Stimulated activated CD4-positive, alpha-beta T cell treated with anti-CD3 and anti-CD28 coated beads, Interleukin-1b, Interleukin-23, amount 100 ng/mL, for 4 hours (primary cell): ENCODE measurements at regions not wholly inside any gene's neighbourhood (a gene's known extent, or its start where the extent isn't known, plus 50 kb on each side); places are given as distances from the start of the nearest gene placed in this dataset.
"Not testable (repeated sequence)": the region's sequence is repeated elsewhere in the genome, so short reads cannot be mapped to it uniquely, and the experiment has no call there.

Experiments used
- DNase-seq, 2 donors: peaks; one replicate each; pipeline ENCODE4 v3.0.0-alpha.2; 2020; ENCODE audit warnings: low read depth in 2 of 2

DNA sequence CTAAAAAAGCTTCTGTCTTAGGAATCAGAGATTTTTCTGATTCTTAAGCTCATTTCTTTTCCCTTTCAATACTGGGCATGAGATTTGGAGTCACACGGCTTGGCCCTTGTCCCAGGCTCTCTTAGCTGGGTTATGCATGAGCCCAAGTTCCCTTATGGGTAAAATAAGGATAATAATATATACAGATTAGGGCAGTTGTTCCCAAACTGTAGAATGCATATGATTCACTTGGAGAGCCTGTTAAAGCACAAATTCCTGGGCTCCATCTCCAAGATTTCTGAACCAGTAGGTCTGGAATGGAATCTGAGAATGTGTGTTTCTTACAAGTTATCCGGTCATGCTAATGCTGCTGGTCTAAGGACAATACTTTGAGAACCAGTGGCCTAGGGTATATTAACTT is 154.0 kb downstream of the REEP3 start:
- DNase-seq = no peak

DNA sequence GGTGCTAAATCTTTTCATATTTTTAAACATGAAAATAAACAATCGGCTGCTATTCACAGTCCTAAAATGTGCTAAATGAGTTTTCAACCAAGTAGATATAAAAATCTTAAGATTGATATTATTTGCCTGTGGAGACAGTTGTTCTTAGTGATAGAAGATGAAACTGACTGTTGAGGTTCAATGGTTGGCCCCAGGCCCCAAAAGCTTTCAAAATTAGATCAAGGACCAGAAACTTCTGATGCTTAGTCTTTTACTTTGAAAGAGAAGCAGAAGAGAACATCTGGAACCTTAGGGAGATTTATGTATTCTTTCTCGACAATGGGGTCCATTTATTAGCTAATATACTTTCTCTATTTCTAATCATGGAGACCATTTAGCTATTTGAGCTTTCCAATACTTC is 155.8 kb downstream of the REEP3 start:
- DNase-seq = no peak

DNA sequence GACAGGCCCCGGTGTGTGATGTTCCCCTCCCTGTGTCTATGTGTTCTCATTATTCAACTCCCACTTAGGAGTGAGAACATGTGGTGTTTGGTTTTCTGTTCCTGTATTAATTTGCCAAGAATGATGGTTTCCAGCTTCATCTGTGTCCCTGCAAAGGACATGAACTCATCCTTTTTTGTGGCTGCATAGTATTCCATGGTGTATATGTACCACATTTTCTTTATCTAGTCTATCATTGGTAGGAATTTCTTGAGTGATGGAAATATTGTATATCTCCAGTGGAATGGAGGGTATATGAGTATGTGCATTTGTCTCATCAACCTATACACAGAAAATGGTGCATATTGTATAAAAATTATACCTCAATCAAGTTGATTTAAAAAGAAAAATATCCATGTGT is 159.3 kb downstream of the REEP3 start:
- DNase-seq = not testable (repeated sequence)

DNA sequence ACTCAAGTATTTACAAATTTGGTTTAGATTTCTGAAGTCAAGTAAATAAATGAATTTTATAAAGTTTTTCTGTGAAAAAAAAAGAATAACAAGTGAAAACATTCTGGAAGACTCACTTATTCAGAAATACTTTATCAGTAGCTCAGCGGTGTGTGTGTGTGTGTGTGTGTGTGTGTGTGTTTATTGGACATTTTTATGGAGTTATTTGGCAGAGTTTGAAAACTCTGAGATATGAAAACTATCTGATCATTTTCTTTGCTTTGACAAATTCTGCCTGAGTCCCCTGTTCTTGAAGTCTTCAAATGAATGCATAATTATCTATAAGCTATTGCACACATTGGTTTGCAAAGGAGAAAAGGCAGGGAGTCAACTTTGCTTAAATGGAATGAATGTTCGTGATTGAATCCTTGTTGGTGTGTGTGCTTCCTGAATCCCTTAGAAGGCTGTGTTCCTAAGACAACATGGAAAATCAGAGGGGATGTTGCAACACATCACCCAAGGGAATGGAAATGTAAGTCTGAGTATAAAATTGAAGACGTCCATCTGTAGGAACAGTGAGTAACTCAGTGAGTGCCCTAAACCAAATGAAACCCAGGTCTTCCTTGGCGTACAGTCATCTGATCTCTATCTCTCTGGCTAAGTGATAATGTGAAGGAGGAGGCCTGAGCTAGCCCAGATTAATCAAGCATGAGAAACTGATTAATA is 160.9 kb downstream of the REEP3 start:
- DNase-seq = no peak

DNA sequence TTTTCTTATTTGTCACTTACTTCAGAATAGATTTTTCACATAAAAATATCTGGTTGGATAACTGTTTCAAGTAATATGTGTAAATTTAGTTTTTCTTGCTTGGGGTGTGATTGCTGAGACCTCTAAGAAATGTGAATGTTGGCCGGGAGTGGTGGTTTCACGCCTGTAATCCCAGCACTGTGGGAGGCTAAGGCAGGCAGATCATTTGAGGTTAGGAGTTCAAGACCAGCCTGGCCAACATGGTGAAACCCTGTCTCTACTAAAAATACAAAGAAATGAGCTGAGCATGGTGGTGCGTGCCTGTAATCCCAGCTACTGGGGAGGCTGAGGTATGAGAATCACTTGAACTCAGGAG is 161.5 kb downstream of the REEP3 start:
- not testable (repeated sequence) for DNase-seq

DNA sequence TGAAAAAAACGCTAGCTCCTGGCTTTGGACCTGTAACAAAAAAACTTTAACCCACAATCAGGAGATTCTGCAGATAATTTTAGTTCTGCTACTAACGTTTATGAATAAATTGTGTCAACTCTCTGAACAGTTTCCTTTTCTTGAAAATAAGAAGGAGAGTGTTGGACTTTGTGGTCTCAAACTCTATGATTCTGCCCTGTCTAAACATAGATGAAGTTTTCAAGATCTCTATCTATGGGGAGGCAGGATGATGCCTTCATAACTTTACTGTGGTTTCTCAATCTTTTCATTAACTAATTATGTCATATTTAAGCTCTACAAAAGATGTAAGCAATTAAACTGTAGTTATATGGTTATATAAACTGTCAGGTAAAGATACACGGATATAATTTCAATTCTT is 162.0 kb downstream of the REEP3 start:
- no peak for DNase-seq

DNA sequence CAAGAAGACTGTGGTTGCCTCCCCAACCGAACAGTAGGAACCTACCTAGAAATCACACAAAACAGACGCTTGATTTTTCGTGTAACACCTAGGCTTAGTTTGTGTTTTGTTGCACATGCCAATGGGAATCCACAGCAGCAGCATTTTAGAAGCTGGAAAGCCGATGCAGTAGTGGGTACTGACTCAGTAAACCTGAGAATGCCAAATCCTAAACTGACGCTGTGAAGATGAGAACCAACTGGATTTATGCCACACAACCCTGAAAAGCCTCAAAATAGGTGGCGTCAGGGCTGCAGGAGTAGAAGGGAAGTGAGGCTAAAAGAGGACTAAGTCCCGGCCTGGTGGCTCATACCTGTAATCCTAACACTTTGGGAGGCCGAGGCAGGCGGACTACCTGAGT is 162.5 kb downstream of the REEP3 start:
- no peak for DNase-seq

DNA sequence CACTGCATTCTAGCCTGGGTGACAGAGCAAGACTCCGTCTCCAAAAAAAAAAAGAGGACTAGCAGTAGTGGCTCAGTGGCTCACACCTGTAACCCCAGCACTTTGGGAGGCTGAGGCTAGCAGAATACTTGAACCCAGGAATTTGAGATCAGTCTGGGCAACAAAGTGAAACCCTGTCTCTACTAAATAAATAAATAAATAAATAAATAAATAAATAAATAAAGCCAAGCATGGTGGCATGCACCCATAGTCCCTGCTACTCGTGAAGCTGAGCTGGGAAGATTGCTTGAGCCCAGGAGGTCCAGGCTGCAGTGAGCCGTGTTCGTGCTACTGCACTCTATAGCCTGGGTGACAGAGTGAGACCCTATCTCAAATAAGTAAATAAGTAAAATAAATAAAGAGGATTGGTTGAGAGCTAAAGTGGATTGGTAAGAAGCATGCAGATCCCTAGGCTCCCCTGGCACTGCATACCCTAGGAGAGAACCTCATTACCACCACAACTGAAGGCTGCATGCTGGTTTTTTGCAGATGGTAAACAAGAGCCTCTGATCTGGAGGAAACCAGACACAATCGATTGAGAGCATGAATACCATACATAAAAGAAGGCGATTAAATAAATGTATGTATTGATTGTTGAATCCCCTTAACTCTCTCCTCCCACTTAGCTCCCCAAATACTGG is 163.2 kb downstream of the REEP3 start:
- DNase-seq = no peak

DNA sequence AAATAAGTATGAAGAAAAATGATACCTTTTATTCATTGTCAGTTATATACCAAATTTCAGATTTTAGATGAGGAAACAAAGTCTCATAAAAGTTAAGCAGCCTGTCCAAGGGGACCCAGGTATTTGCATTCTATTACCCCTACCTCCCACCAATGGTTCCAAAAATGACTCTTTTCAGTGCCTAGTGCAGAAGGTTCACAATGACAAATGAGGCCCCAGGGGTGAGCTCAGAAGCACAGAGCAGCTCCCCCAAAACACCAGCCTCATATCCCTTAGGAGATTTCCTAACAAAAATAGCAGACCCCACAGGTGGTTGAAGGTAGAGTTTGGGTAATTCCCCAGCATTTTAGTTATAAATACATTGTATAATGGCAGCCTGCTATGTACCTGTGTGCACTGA is 168.6 kb downstream of the REEP3 start:
- no peak for DNase-seq

DNA sequence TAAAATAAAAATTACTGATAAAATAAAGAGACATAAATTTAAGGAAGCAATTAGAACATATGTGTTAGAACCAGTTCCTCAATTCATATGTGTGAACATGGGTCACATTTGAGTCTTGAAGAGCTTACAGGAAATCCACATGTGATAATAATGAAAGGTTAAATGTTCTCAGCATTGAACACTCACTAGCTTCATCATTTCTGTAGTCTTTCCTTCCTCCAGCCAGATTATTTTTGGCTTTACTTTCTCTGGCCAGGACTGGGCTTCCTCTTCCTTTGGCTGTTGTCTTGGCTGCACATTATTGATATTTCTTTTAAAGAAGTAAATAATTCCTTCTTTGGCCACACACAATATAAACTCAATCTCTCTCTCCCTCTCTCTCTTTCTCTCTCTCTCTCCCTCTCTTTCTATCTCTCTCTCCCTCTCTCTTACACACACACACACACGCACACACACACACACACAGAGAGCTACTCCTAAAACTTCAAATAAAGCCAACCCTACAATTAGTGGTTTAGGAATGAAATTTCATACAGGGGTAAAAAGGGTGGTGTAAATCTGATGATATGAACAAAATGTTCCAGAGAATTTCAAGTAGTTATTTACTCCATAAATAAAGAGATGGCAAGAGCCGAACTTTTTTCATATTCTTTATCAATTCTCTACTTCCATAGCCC is 171.2 kb downstream of the REEP3 start:
- DNase-seq = no peak

DNA sequence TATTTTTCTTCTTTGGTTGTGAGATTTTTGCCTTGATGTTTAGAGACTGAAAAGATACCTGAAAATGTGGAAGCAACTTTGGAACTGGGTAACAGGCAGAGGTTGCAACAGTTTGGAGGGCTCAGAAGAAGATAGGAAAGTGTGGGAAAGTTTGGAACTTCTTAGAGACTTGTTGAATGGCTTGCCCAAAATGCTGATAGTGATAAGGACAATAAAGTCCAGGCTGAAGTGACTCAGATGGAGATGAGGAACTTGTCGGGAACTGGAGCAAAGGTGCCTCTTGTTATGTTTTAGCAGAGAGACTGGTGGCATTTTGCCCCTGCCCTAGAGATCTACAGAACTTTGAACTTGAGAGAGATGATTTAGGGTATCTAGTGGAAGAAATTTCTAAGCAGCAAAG is 171.8 kb downstream of the REEP3 start:
- DNase-seq = not testable (repeated sequence)

DNA sequence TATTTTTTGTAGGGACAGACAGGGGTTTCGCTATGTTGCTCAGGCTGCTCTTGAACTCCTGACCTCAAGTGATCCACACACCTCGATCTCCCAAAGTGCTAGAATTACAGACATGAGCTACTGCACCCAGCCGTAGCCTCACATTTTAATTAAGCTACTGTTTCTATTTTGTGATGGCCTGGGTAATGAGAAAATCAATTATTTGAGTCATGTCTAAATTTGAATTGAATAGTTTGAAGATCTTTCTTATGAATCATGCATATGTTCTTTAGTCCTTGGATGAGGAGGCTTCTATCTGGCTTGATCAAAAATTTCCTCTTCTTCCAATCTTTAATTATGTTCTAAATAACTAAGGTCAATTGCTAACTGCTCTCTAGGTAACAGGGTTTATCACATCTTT is 175.0 kb downstream of the REEP3 start:
- no peak for DNase-seq

DNA sequence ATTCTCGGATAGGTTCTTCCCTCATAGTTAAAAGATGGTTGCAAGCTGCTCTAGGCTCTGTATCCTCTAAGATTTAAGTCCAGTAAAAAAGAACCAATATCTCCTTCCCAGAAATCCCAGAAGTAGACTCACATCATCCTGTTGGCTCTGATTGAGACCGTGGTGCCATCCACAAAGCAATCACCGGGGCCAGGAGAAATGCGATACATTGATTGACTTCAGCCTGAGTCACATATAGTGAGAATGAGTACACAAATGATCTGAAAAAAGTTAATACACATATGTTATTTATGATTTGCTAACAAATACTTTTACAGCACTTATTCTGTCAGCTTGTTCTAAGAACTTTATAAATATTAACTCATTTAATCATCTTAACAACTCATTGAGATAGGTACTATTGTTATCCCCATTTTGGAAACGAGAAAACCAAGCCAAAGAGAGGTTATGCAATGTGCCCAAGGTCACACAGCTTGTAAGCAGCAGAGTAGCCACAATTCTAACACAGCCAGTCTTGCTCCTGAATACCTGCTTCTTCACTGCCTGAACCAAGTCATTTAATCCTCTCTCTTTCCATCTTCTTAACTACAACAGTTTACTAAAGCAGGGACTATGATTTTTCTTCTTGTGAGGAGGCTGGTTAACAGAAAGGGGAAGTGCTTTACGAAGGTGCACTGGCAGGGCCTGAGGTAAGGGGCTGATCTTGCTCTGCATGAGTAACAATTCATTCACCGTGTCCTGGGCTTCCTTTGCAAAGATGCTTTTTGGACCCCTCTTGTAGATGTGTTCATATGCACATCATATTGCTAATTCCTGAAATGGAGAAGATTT is 177.0 kb downstream of the REEP3 start:
- no peak for DNase-seq

DNA sequence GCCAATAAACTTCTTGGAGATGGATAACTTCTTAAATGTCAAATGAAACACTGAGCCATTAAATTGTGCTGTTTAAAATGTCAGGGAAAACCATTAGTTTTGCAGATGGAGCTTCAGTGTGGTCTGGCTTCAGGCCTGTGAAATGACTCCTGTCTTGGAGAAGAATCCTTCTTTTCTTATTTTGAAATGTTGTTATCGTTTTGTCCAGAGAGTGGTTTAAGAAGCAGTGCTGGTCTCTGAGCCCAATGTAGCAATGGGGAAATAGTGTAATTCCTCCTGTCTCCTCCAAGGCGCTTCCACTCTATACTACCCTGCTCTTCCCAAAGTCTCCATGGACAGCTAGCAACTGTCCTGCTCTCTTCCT is 177.6 kb downstream of the REEP3 start:
- DNase-seq = no peak

DNA sequence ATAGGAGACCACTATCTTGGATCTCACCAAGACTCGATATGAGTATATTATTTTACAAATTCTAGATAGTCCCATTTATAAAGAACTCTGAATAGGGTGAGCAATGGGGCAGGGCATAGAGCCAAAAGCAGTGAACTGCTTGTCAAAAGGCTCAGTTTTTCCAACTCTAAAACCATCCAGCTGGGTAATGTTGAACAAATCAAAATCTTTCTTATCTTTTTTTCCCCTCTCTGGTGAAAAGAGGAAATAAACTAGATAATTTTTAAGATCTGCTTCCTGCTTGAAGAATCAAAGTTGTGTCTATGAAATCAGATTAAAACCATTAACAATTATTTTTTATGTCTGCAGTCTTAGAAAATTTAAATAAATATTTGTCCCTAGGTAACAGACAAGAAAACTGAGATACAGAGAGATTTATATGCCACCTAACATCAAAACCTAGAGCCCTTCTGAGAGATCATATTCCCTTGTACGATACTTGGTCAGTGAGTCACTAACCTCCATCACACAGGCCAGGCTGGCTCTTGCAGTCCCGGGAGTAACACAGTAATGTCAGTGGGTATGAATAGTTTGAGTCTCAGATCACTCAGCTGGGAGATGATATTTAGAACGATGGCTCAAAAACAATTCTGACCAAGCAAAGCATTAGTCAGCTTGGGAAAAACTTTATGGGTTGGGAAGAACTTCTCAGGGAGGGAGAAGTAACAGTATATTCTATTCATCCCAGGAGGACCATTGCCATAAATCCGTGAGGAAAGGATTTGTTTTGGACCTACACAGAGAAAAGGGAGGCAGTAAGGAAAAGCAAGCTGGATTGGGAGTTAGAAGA is 178.8 kb downstream of the REEP3 start:
- no peak for DNase-seq

DNA sequence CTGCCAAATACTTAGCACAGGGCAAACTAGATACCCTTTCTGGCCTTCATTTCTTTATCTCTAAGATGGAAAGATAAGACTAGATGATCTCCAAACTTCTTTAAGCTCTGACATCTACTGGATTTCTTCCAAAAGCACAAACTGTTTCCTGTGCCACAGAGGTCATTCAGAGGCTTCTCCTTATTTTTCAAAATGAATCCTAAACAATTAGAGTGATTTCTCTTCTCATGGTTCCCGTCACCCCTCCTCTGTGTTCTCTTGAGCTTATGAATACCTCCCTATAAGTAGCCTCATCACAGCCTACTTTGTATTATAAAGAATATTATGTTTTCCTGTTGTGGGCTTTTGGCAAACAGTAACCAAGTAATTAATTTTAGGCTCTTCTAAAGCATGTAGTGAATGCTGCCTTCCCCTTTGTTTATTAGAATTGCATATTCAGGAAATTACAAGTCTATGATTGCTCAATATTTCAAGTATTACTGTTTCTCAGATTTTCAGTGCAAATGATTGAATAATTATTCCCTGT is 179.5 kb downstream of the REEP3 start:
- no peak for DNase-seq

DNA sequence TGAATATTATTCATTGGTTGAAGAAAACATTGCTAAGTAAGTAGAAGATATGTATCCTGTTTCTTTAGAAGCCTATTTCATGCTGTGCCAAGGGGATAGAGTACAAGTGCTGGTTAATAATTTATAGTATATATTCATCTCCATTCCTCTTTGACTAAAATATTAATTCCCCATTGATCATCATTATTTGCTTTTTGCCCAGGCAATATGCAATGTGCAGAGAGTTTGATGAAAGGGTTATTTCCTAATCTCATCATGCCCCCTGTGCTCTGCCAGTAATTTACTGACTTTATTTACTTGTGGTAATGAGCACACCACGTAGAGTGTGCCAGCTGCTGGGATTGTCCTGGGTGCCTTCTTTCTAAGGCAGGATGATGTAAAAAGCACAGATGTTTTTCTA is 180.9 kb downstream of the REEP3 start:
- DNase-seq = no peak

DNA sequence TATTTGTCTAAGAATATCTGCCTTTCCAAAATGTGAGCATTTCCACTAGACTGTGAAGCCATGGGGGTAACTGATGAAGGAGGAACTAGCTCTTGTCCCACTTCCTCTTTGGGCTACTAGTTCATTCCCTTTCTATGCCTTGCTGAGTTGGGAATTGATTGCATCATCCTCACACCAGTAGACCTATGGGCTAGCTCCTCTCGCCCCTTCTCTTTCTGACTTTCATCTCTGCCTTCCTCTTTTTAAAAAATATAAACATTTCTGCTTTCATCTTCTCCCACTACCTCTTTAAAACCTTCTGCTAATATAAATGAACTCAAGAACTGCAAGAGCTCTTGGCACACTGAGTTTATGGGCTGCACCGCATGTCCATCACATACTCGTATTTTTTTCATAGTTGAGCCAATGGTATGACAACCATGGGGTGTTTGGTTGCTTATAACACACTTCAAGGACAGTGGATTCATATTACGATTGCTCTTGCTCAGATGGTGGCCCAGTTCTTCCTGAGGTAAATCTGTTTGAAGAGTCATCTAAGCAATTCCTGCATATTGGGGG is 182.0 kb downstream of the REEP3 start:
- DNase-seq = no peak

DNA sequence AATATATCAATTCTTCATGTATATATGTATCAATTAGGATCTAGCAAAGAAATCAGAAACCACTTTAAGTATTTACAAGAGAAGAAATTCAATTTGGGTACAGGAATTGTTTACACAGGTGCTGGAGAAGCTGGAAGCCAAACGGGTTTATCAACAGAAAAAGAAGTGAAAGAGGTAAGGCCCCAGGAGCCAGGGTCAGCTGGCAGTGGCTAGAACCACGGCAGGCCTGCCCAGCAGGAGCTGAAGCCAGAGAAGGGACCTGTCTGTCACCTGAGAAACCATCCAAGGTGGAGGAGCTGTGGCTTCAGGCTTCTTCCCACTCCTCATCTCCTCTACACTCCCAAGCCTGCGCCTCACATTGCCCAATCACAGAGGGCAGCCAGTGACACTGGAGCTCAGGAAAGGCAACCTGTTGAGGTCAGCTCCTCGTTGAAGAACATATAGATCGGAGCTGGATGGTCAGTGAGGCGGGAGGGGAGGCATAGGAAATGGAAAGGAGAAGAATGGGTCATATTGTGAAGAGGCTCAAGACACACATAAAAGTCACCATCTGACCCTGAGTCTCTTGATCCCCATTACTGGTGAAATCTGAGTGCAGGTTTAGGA is 182.6 kb downstream of the REEP3 start:
- DNase-seq = no peak

DNA sequence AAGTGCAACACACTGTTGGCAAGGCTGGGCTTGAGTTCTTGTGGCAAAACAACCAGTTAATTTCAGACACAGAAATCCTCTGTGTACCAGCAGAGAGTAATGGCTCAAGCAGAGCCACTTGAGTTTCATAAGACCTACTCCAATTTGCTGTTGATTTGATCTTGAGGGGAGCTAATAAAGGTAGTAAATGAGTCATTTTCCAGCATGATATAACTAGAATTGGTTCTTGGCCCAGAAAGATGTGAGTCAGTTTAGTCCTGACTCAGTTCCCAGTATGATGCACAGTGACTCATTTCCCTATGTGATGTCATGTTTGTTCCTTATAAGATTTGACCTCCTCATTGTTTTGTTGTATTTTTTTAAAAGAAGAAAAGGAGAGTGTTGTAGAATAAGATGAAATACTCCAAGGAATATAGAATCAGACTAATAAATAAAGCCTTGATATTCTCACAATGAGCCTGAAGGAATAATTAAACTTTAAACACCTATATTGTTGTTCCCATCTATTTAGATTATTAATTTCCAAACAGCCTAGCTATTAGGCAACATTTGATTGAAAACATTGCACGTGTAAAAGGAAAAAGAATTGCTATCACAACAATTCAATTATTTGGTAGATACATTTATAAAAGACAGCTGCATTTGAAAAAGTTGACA is 186.2 kb downstream of the REEP3 start:
- peak in 1 of 2 donors; percentile 12 for DNase-seq
